Mesendoderm (in vitro differentiated cells): ENCODE measurements at regions not wholly inside any gene's neighbourhood (a gene's known extent, or its start where the extent isn't known, plus 50 kb on each side); places are given as distances from the start of the nearest gene placed in this dataset.

Experiments used
- DNase-seq: peaks from one replicate; pipeline ENCODE4 v3.0.0; 2013
- H2AK5ac ChIP-seq: 2 replicates; pipeline ENCODE4 v1.6.1; 2013; ENCODE audit warnings: low read length, inconsistent platforms
- H2BK120ac ChIP-seq: 2 replicates; pipeline ENCODE4 v1.6.1; 2013; ENCODE audit warnings: low read depth, mild to moderate bottlenecking, low read length, moderate library complexity, mixed read lengths
- H2BK15ac ChIP-seq: replicated peaks from 2 replicates; pipeline ENCODE4 v1.6.1; 2013; ENCODE audit warnings: low read depth, mild to moderate bottlenecking, moderate library complexity
- H2BK5ac ChIP-seq: 2 replicates; pipeline ENCODE4 v1.6.1; 2013; ENCODE audit warnings: low read length, inconsistent platforms
- H3K18ac ChIP-seq: 2 replicates; pipeline ENCODE4 v1.6.1; 2013; ENCODE audit warnings: mild to moderate bottlenecking, low read length, mixed read lengths
- H3K23ac ChIP-seq: one replicate; pipeline ENCODE4 v1.6.1; 2013; ENCODE audit warnings: low read length
- H3K27ac ChIP-seq: 2 replicates; pipeline ENCODE4 v1.5.1; 2013; ENCODE audit warnings: low read depth, mild to moderate bottlenecking, inconsistent platforms, low read length, moderate library complexity
- H3K27me3 ChIP-seq: 2 replicates; pipeline ENCODE4 v1.6.1; 2013; ENCODE audit warnings: low read length, control low read depth, mild to moderate bottlenecking, inconsistent platforms; ENCODE audit not compliant: insufficient read depth, poor library complexity
- H3K36me3 ChIP-seq: 2 replicates; pipeline ENCODE4 v1.6.1; 2013; ENCODE audit warnings: low read length, inconsistent platforms; ENCODE audit not compliant: control insufficient read depth, insufficient read depth
- H3K4ac ChIP-seq: one replicate; pipeline ENCODE4 v1.6.1; 2013; ENCODE audit warnings: low read depth, mild to moderate bottlenecking, low read length, moderate library complexity
- H3K4me1 ChIP-seq: 2 replicates; pipeline ENCODE4 v1.6.1; 2013; ENCODE audit warnings: low read depth, low read length, inconsistent platforms; ENCODE audit not compliant: control insufficient read depth
- H3K4me2 ChIP-seq: 2 replicates; pipeline ENCODE4 v1.6.1; 2013; ENCODE audit warnings: low read length
- H3K4me3 ChIP-seq: 2 replicates; pipeline ENCODE4 v1.5.1; 2013; ENCODE audit warnings: mild to moderate bottlenecking, low read length
- H3K56ac ChIP-seq: one replicate; pipeline ENCODE4 v1.6.1; 2013; ENCODE audit warnings: low read length
- H3K79me1 ChIP-seq: 2 replicates; pipeline ENCODE4 v1.6.1; 2013; ENCODE audit warnings: low read length, inconsistent platforms
- H3K79me2 ChIP-seq: 2 replicates; pipeline ENCODE4 v1.6.1; 2013; ENCODE audit warnings: mild to moderate bottlenecking, low read length; ENCODE audit not compliant: control insufficient read depth, insufficient read depth
- H3K9ac ChIP-seq: 2 replicates; pipeline ENCODE4 v1.6.1; 2013; ENCODE audit warnings: low read length, inconsistent platforms
- H4K5ac ChIP-seq: one replicate; pipeline ENCODE4 v1.6.1; 2013; ENCODE audit warnings: low read length
- H4K8ac ChIP-seq: one replicate; pipeline ENCODE4 v1.6.1; 2013; ENCODE audit warnings: low read depth, mild to moderate bottlenecking, control low read depth, low read length, moderate library complexity
- WGBS: extraction: QIAGEN DNeasy Blood & Tissue Kit; methylation state at CpG from one replicate; pipeline ENCODE4 v1.1.7; 2013; ENCODE audit warnings: low lambda C conversion rate, missing lambda C conversion rate; ENCODE audit not compliant: insufficient coverage; ENCODE audit errors: extremely low coverage; 5-methylcytosine and 5-hydroxymethylcytosine counted together

GRCh38 chr4:35933901-35934300 is 310.4 kb downstream of the ARAP2 start:
- Histone ChIP-seq H3K4ac (no peak overlapping the region), H3K27me3 (no peaks in the 10 kb centered on the region), H4K5ac (no peak overlapping the region), H3K18ac (peak overlapping the region; percentile 5), H3K23ac (no peak overlapping the region), H3K56ac (no peak overlapping the region), H4K8ac (no peak overlapping the region), H3K79me2 (no peaks in the 10 kb centered on the region), H3K9ac (no peak overlapping the region), H3K4me3 (no peak overlapping the region), H3K27ac (no peak overlapping the region), H2AK5ac (no peak overlapping the region), H3K4me2 (no peak overlapping the region), H3K79me1 (no peaks in the 10 kb centered on the region), H2BK120ac (no peak overlapping the region), H3K36me3 (no peaks in the 10 kb centered on the region), H3K4me1 (no peaks in the 10 kb centered on the region), H2BK5ac (no peak overlapping the region), H2BK15ac (no peak overlapping the region)
- DNase-seq, result peak; percentile 75
- WGBS, result no CpG with 5 or more reads among the region's 3 CpGs

DNA sequence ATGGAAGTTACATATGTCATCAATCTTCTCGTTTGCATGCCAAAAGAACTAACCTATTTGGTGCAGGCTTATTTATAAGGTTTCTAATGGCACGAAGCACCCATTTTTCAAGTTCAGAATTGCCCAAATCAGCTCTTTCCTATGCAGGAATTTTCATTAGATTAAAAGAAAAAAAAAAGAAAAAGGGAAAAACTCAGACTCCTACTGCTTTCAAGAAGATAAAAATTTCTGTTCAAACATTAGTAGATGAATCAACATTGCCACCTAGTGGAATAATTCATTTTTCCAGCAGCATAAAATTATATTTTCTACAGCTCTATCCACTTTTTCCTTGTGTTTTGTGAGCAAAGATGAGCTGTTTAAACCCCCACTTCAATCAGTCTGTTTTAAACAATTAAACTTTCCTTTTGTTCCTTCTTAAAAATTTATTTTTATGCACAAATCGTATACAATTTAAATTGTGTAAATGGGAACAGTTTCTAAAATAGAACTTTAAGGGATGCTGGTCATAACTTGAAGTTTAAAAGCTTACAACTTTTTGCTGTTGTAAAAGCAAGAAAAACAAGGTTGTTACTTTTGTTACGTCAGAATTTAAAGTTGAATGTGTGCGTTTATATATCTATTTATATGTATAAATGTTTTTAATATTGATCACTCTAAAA is 309.9 kb downstream of the ARAP2 start:
- no CpG with 5 or more reads among the region's 5 CpGs for WGBS
- H3K18ac ChIP-seq, result no peak overlapping the region
- H3K79me1 ChIP-seq, result no peaks in the 10 kb centered on the region
- no peaks in the 10 kb centered on the region for H3K79me2 ChIP-seq
- H2AK5ac ChIP-seq, result no peak overlapping the region
- no peak overlapping the region for H3K9ac ChIP-seq
- no peak overlapping the region for H2BK5ac ChIP-seq
- no peak overlapping the region for H2BK15ac ChIP-seq
- H3K4me2 ChIP-seq, result no peak overlapping the region
- no peak overlapping the region for H2BK120ac ChIP-seq
- no peak overlapping the region for H4K8ac ChIP-seq
- peak; percentile 60 for DNase-seq
- H4K5ac ChIP-seq, result no peak overlapping the region
- no peak overlapping the region for H3K27ac ChIP-seq
- H3K27me3 ChIP-seq, result no peaks in the 10 kb centered on the region
- H3K4ac ChIP-seq, result no peak overlapping the region
- no peak overlapping the region for H3K4me3 ChIP-seq
- H3K23ac ChIP-seq, result no peak overlapping the region
- no peaks in the 10 kb centered on the region for H3K36me3 ChIP-seq
- H3K56ac ChIP-seq, result no peak overlapping the region
- H3K4me1 ChIP-seq, result no peaks in the 10 kb centered on the region

DNA sequence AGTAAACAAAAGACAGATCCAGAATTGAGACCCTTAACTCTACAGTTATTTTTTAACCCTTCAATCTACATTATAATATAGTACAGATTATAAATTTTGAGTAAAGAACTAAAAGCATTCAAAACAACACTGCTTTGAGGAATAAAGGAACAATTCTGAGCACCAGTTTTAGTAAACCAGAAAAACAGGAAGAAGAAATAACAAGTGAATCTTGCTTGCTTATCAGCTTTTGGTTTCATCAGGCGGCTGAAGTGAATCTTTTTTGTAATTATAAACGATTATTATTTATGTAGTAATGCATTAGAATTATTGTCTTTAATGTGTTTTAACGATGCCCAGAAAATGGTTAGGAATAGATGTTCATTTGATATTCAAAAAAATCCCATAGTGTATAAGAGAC is 305.4 kb downstream of the ARAP2 start:
- DNase-seq, result no peak
- no peak overlapping the region for H3K4ac ChIP-seq
- no peak overlapping the region for H3K23ac ChIP-seq
- no peaks in the 10 kb centered on the region for H3K79me2 ChIP-seq
- H3K27me3 ChIP-seq, result no peaks in the 10 kb centered on the region
- H3K9ac ChIP-seq, result no peak overlapping the region
- H2BK5ac ChIP-seq, result no peak overlapping the region
- no peak overlapping the region for H3K18ac ChIP-seq
- H2BK120ac ChIP-seq, result no peak overlapping the region
- H3K36me3 ChIP-seq, result no peaks in the 10 kb centered on the region
- no peak overlapping the region for H3K56ac ChIP-seq
- no peaks in the 10 kb centered on the region for H3K79me1 ChIP-seq
- H3K4me1 ChIP-seq, result no peaks in the 10 kb centered on the region
- H2BK15ac ChIP-seq, result no peak overlapping the region
- H4K5ac ChIP-seq, result no peak overlapping the region
- H3K4me2 ChIP-seq, result no peak overlapping the region
- H2AK5ac ChIP-seq, result no peak overlapping the region
- WGBS, result 100% methylated on average over 2 of the region's 3 CpGs
- H4K8ac ChIP-seq, result no peak overlapping the region
- no peak overlapping the region for H3K27ac ChIP-seq
- no peak overlapping the region for H3K4me3 ChIP-seq

GRCh38 chr4:35939751-35940150 is 304.6 kb downstream of the ARAP2 start:
- no peak overlapping the region for H3K56ac ChIP-seq
- no CpG with 5 or more reads among the region's 1 CpG for WGBS
- no peak overlapping the region for H2AK5ac ChIP-seq
- H2BK15ac ChIP-seq, result no peak overlapping the region
- H4K8ac ChIP-seq, result peak overlapping the region; percentile 13
- no peak for DNase-seq
- H3K27ac ChIP-seq, result no peak overlapping the region
- H3K18ac ChIP-seq, result no peak overlapping the region
- H3K36me3 ChIP-seq, result no peaks in the 10 kb centered on the region
- H3K4me3 ChIP-seq, result no peak overlapping the region
- no peaks in the 10 kb centered on the region for H3K4me1 ChIP-seq
- H3K79me1 ChIP-seq, result no peaks in the 10 kb centered on the region
- no peak overlapping the region for H3K23ac ChIP-seq
- no peak overlapping the region for H3K4me2 ChIP-seq
- no peak overlapping the region for H4K5ac ChIP-seq
- no peak overlapping the region for H2BK5ac ChIP-seq
- no peak overlapping the region for H2BK120ac ChIP-seq
- H3K9ac ChIP-seq, result no peak overlapping the region
- H3K27me3 ChIP-seq, result no peaks in the 10 kb centered on the region
- no peak overlapping the region for H3K4ac ChIP-seq
- H3K79me2 ChIP-seq, result no peaks in the 10 kb centered on the region

DNA sequence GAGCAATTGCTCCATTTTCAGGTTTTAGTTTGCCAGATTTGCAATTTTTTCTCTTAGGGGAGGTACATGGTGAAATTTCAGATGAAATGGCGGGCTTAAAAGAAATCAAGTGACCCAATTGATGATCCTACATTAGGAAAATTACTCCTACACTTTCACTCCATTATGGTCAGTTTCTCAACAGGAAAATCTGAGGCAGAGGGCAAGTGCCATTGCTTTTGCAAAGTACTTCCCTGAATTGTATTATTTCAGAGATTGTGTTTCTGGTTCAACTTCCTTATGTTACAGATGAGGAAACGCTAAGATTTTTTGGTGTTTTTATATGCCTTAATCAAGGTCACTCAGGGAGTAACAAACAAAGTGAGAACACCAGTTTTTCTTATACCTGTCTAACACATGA is 302.2 kb downstream of the ARAP2 start:
- Histone ChIP-seq H3K18ac (no peak overlapping the region), H3K4me1 (no peaks in the 10 kb centered on the region), H2BK15ac (no peak overlapping the region), H3K79me1 (no peaks in the 10 kb centered on the region), H3K27me3 (no peaks in the 10 kb centered on the region), H3K27ac (no peak overlapping the region), H3K4me2 (no peak overlapping the region), H2AK5ac (no peak overlapping the region), H3K79me2 (no peaks in the 10 kb centered on the region), H2BK5ac (no peak overlapping the region), H4K8ac (no peak overlapping the region), H3K4me3 (no peak overlapping the region), H4K5ac (no peak overlapping the region), H3K23ac (no peak overlapping the region), H3K36me3 (no peaks in the 10 kb centered on the region), H2BK120ac (no peak overlapping the region), H3K4ac (no peak overlapping the region), H3K9ac (no peak overlapping the region), H3K56ac (no peak overlapping the region)
- DNase-seq, result no peak
- WGBS, result no CpG with 5 or more reads among the region's 2 CpGs

DNA sequence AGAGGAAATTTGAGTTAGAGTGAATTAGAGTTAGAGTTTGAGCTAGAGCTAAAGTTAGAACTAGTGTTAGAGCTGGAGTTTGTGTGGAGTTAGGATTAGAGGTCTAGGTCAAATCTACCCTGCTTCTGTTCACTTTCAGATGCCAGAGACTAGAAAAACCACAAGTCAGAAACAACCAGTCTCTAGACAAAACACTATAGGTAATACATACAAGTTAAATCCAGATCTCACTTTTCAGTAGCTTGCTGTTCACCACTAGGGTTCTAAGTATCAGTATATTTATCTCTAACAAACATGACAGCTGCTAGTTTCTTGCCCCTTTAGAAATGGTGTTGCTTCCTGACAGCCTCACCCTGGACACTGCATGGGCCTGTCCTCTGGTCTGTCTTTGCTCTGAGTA is 300.7 kb downstream of the ARAP2 start:
- no peaks in the 10 kb centered on the region for H3K79me2 ChIP-seq
- H3K4me2 ChIP-seq, result no peak overlapping the region
- no peak overlapping the region for H2BK5ac ChIP-seq
- H2BK120ac ChIP-seq, result no peak overlapping the region
- H3K27ac ChIP-seq, result no peak overlapping the region
- H3K9ac ChIP-seq, result no peak overlapping the region
- H3K4me3 ChIP-seq, result no peak overlapping the region
- H3K23ac ChIP-seq, result no peak overlapping the region
- H4K5ac ChIP-seq, result no peak overlapping the region
- no peak for DNase-seq
- H2AK5ac ChIP-seq, result no peak overlapping the region
- no peak overlapping the region for H3K56ac ChIP-seq
- H4K8ac ChIP-seq, result no peak overlapping the region
- H3K36me3 ChIP-seq, result no peaks in the 10 kb centered on the region
- H3K4ac ChIP-seq, result no peak overlapping the region
- no peak overlapping the region for H3K18ac ChIP-seq
- no peak overlapping the region for H2BK15ac ChIP-seq
- no peaks in the 10 kb centered on the region for H3K4me1 ChIP-seq
- H3K79me1 ChIP-seq, result no peaks in the 10 kb centered on the region
- no peaks in the 10 kb centered on the region for H3K27me3 ChIP-seq
